Transverse colon (tissue), 4 donors: ENCODE measurements at regions not wholly inside any gene's neighbourhood (a gene's known extent, or its start where the extent isn't known, plus 50 kb on each side); places are given as distances from the start of the nearest gene placed in this dataset.

Source experiments
- DNase-seq: peaks from one replicate; pipeline ENCODE4 v3.0.0-alpha.2; 2019
- H3K27ac ChIP-seq, 4 donors: fragments of 200-600 bp; sonication (generic); 2 replicates each; pipeline ENCODE4 v1.5.1; 2016 to 2018; ENCODE audit warnings: inconsistent platforms in 4 of 4
- H3K27me3 ChIP-seq: fragments of 200-600 bp; sonication (generic); 2 replicates; pipeline ENCODE4 v1.5.1; 2017; ENCODE audit warnings: inconsistent platforms
- H3K36me3 ChIP-seq, 4 donors: fragments of 200-600 bp; sonication (generic); 2 replicates each; pipeline ENCODE4 v1.5.1; 2017 to 2019; ENCODE audit warnings: inconsistent platforms in 4 of 4
- H3K4me1 ChIP-seq, 4 donors: fragments of 200-600 bp; sonication (generic); 2 replicates each; pipeline ENCODE4 v1.5.1; 2017 to 2020; ENCODE audit warnings: inconsistent platforms in 4 of 4
- H3K4me3 ChIP-seq, 4 donors: fragments of 200-600 bp; sonication (generic); 1 replicate in 1 of 4; 2 replicates in 3 of 4; pipeline versions ENCODE4 v1.5.1 to v1.6.1; 2017 to 2019; ENCODE audit warnings: inconsistent platforms in 4 of 4
- H3K9me3 ChIP-seq, 2 donors: fragments of 200-600 bp; sonication (generic); 2 replicates each; pipeline ENCODE4 v1.5.1; 2017 to 2019; ENCODE audit warnings: inconsistent platforms in 2 of 2
- EP300 ChIP-seq: sonication (generic); formaldehyde crosslinking; IDR thresholded peaks from one replicate; pipeline ENCODE4 v1.6.1; 2017; ENCODE audit warnings: antibody characterized with exemption, low read depth
- POLR2A ChIP-seq: fragments of 450-650 bp; IDR thresholded peaks from one replicate; pipeline ENCODE4 v1.6.1; 2016; ENCODE audit warnings: antibody characterized with exemption, mild to moderate bottlenecking, moderate library complexity
- POLR2AphosphoS5 ChIP-seq, 3 donors: sonication (generic); formaldehyde crosslinking; IDR thresholded peaks; one replicate each; pipeline ENCODE4 v1.6.1; 2016; ENCODE audit warnings: antibody characterized with exemption in 3 of 3
- WGBS, 2 donors: methylation state at CpG; one replicate each; pipeline ENCODE4 v1.1.5; 2018; ENCODE audit warnings: low coverage in 1 of 2; 5-methylcytosine and 5-hydroxymethylcytosine counted together
- in situ Hi-C, 4 donors: fragments of 200-750 bp; cut with MboI; loops; one replicate each; pipeline versions ENCODE4 v1.15.0 to v1.15.1; 2017; ENCODE audit warnings: low sequenced_read_pairs in 3 of 4, low pct_ligation_motif_present in 1 of 4, low pct_unique_long_range_greater_than_20kb in 1 of 4
- intact Hi-C: fragments of 100-400 bp; cut with DNase I; formaldehyde crosslinking; loops from one replicate; pipeline ENCODE4 v1.15.1; 2023; ENCODE audit warnings: low total_unique reads
- TF ChIP-seq, protein P1 (sequence below), 5 experiments: fragments of 200-600 bp in 3 of 5; fragments of 450-650 bp in 2 of 5; sonication (generic) in 3 of 5; IDR thresholded peaks; 1 replicate in 2 of 5; 2 replicates in 3 of 5; pipeline ENCODE4 v1.5.1; 2016 to 2017; ENCODE audit warnings: antibody characterized with exemption in 5 of 5, inconsistent platforms in 3 of 5, mild to moderate bottlenecking in 2 of 5, moderate library complexity in 1 of 5

DNA sequence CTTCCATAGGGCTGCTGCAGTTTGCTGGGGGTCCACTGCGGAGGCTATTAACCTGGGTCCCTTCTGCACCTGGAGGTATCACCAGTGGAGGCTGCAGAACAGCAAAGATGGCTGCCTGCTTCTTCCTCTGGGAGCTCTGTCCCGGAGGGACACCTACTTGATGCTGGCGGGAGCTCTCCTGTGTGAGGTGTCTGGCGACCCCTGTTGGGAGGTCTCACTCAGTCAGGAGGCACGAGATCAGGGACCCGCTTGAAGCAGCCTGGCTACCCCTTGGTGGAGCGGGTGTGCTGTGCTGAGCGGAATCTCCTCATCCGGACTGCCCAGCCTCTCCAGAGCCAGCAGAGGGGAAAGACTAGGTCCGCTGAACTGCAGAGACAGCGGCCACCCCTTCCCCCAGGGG is 56.0 kb upstream of the CTXND1 start:
- intact Hi-C loops (no loop called here), in situ Hi-C loops (no loop called here)
- TF ChIP-seq POLR2AphosphoS5 (IDR thresholded peaks at IDR 0.05) (no peak), EP300 (no peak)
- TF ChIP-seq, protein P1, sequence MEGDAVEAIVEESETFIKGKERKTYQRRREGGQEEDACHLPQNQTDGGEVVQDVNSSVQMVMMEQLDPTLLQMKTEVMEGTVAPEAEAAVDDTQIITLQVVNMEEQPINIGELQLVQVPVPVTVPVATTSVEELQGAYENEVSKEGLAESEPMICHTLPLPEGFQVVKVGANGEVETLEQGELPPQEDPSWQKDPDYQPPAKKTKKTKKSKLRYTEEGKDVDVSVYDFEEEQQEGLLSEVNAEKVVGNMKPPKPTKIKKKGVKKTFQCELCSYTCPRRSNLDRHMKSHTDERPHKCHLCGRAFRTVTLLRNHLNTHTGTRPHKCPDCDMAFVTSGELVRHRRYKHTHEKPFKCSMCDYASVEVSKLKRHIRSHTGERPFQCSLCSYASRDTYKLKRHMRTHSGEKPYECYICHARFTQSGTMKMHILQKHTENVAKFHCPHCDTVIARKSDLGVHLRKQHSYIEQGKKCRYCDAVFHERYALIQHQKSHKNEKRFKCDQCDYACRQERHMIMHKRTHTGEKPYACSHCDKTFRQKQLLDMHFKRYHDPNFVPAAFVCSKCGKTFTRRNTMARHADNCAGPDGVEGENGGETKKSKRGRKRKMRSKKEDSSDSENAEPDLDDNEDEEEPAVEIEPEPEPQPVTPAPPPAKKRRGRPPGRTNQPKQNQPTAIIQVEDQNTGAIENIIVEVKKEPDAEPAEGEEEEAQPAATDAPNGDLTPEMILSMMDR (IDR thresholded peaks at IDR 0.05) = no peak
- Histone ChIP-seq H3K27ac (no peak overlapping the region), H3K4me3 (no peak overlapping the region), H3K36me3 (no peaks in the 10 kb centered on the region), H3K9me3 (no peaks in the 10 kb centered on the region), H3K27me3 (peaks cover 6% of the 10 kb centered on the region), H3K4me1 (no peaks in the 10 kb centered on the region)
- DNase-seq = no peak
- 89% methylated on average over 10 of the region's 11 CpGs; no CpG with 5 or more reads in 1 of the 2 donors for WGBS, 2 donors

DNA sequence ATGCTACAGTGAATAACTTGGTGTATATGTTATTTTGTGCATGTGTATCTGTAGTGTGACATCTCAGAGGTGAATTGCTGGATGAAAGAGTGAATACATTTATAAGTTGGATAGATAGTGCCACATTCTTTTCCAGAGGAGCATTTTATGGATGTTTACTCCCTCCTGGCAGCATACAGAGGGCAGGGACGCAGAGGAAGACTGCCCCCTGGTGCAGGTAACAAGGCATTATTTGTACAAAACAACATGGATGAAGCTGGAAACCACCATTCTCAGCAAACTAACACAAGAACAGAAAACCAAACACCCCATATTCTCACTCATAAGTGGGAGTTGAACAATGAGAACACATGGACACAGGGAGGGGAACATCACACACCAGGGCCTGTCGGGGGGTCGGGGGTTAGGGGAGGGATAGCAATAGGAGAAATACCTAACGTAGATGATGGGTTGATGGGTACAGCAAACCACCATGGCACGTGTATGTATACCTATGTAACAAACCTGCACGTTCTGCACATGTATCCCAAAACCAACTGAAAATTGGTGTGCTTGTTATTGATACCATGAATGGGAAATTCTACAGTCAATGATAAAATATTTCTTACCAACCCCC is 57.9 kb upstream of the CTXND1 start:
- H3K36me3 ChIP-seq = no peaks in the 10 kb centered on the region
- 0 to 61% methylated on average over 1 to 5 of the region's 6 CpGs for WGBS, 2 donors
- no peak for TF ChIP-seq POLR2A
- TF ChIP-seq, protein P1 (IDR thresholded peaks at IDR 0.05) = peak in 3 of 5 experiments; percentile 9 to 38 (median 20)
- no peak for TF ChIP-seq POLR2AphosphoS5 (IDR thresholded peaks at IDR 0.05)
- TF ChIP-seq EP300 = no peak
- intact Hi-C loops (no loop called here), in situ Hi-C loops (no loop called here)
- DNase-seq = no peak
- no peak overlapping the region for H3K27ac ChIP-seq
- no peaks in the 10 kb centered on the region for H3K4me1 ChIP-seq
- peaks cover 6% of the 10 kb centered on the region for H3K27me3 ChIP-seq
- no peaks in the 10 kb centered on the region for H3K9me3 ChIP-seq
- no peak overlapping the region for H3K4me3 ChIP-seq

DNA sequence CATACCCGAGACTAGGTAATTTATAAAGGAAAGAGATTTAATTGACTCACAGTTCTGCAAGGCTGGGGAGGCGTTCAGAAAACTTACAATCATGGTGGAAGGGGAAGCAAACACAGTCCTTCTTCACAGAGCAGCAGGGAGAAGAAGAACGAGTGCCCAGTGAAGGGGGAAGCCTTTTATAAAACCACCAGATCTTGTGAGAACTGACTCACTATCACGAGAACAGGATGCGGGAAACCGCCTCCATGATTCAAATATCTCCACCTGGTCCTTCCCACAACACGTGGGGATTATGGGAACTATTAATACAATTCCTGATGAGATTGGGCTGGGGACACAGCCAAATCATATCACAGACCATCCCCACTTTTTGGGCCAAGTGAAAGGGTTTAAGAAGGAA is 58.8 kb upstream of the CTXND1 start:
- H3K27ac ChIP-seq = no peak overlapping the region
- no peak overlapping the region for H3K4me3 ChIP-seq
- H3K36me3 ChIP-seq = no peaks in the 10 kb centered on the region
- in situ Hi-C loops = no loop called here
- no peaks in the 10 kb centered on the region for H3K4me1 ChIP-seq
- DNase-seq = no peak
- peaks cover 6% of the 10 kb centered on the region for H3K27me3 ChIP-seq
- intact Hi-C loops = no loop called here
- WGBS, 2 donors = 73 to 100% methylated on average over 4 to 7 of the region's 7 CpGs
- no peaks in the 10 kb centered on the region for H3K9me3 ChIP-seq
- TF ChIP-seq POLR2AphosphoS5 (IDR thresholded peaks at IDR 0.05) (no peak), EP300 (no peak), POLR2A (no peak)
- TF ChIP-seq, protein P1 (IDR thresholded peaks at IDR 0.05) = no peak

DNA sequence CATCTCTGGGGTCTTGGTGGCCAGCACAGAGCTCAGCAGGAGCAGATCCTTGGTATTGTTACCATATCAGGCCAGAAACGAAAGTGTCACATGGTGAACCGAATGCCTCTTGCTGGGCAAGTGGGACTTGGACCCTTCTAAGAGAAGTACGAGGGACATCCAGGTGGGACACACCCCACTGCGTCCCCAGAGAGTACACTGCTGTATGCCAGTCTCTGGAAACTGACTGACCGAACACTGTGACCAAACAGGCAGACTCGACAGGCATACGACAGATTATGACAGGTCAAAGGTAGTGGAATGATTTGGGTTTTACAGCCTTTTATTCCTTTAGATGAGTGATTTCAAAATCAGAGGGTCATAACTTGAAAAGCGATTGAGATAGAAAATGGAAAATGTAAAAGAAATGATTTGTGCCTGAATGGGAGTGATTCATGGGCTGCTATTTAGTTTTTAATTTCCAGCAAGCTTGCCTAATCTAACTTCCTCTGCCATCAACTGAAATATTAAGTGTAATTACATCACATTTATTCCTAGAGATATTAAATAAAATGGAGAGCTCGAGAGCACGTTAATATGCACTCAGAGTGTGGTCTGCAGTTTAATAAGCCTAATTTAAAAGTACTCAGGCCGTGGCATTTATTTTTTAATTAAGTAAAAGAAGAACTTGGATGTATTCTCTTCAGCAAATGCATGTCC is 63.4 kb upstream of the CTXND1 start:
- TF ChIP-seq POLR2AphosphoS5 (IDR thresholded peaks at IDR 0.05) (no peak), POLR2A (no peak), EP300 (no peak)
- TF ChIP-seq, protein P1 (IDR thresholded peaks at IDR 0.05) = no peak
- 41 to 62% methylated on average over 8 to 11 of the region's 11 CpGs for WGBS, 2 donors
- intact Hi-C loops = no loop called here
- Histone ChIP-seq H3K27me3 (no peaks in the 10 kb centered on the region), H3K4me1 (no peaks in the 10 kb centered on the region), H3K36me3 (no peaks in the 10 kb centered on the region), H3K4me3 (no peak overlapping the region), H3K27ac (no peak overlapping the region), H3K9me3 (no peaks in the 10 kb centered on the region)
- DNase-seq = no peak
- in situ Hi-C loops = no loop called here
